B cell (primary cell): ENCODE measurements at regions not wholly inside any gene's neighbourhood (a gene's known extent, or its start where the extent isn't known, plus 50 kb on each side); places are given as distances from the start of the nearest gene placed in this dataset.

Experiments
- EZH2 ChIP-seq: IDR thresholded peaks from 2 replicates; pipeline ENCODE4 v1.6.1; 2012; ENCODE audit warnings: borderline replicate concordance, low read depth, mild to moderate bottlenecking, moderate library complexity, low read length; ENCODE audit not compliant: insufficient read depth, poor library complexity, severe bottlenecking
- TF ChIP-seq, protein P1 (sequence below): fragments of 200-600 bp; IDR thresholded peaks from one replicate; pipeline ENCODE4 v1.8.0; 2022; ENCODE audit warnings: antibody characterized with exemption, mild to moderate bottlenecking

GRCh38 chr22:44419429-44419828 lies 78.6 kb downstream of the RTL6 start:
- no peak for TF ChIP-seq EZH2
- TF ChIP-seq, protein P1, sequence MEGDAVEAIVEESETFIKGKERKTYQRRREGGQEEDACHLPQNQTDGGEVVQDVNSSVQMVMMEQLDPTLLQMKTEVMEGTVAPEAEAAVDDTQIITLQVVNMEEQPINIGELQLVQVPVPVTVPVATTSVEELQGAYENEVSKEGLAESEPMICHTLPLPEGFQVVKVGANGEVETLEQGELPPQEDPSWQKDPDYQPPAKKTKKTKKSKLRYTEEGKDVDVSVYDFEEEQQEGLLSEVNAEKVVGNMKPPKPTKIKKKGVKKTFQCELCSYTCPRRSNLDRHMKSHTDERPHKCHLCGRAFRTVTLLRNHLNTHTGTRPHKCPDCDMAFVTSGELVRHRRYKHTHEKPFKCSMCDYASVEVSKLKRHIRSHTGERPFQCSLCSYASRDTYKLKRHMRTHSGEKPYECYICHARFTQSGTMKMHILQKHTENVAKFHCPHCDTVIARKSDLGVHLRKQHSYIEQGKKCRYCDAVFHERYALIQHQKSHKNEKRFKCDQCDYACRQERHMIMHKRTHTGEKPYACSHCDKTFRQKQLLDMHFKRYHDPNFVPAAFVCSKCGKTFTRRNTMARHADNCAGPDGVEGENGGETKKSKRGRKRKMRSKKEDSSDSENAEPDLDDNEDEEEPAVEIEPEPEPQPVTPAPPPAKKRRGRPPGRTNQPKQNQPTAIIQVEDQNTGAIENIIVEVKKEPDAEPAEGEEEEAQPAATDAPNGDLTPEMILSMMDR = no peak
